Posterior cingulate gyrus (tissue), 11 donors: ENCODE measurements at regions not wholly inside any gene's neighbourhood (a gene's known extent, or its start where the extent isn't known, plus 50 kb on each side); places are given as distances from the start of the nearest gene placed in this dataset.

Experiments used
- DNase-seq, 10 donors: peaks; one replicate each; pipeline versions ENCODE4 v3.0.0 to v3.0.0-alpha.2; 2020 to 2021; ENCODE audit warnings: mixed read lengths in 3 of 10
- intact Hi-C: fragments of 100-400 bp; cut with DNase I; formaldehyde crosslinking; loops from one replicate; pipeline ENCODE4 v1.15.1; 2023

DNA sequence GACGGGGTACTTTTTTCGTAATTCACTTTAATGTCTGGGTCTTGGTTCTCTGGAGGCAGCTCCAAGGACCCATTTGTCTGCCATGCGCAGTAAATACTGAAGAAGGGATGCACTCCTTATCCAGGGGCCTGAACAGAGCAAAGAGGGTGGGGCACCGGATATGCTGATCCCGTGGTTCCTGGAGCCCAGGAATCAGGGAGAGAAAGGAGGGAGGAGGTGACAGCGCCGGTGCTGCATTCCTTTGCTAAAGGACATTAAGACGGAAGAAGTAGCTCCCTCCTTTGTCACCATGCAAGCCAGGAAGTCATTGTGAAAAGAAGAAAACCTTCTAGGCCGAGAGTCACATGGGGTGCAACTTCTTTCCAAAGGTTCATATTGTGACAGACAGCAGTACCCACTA, 1057.7 kb downstream of the VRK1 start:
- intact Hi-C loops, result no loop called here
- DNase-seq, result no peak

GRCh38 chr14:97866195-97866594, 1069.0 kb downstream of the VRK1 start:
- DNase-seq, result no peak
- intact Hi-C loops, result no loop called here

DNA sequence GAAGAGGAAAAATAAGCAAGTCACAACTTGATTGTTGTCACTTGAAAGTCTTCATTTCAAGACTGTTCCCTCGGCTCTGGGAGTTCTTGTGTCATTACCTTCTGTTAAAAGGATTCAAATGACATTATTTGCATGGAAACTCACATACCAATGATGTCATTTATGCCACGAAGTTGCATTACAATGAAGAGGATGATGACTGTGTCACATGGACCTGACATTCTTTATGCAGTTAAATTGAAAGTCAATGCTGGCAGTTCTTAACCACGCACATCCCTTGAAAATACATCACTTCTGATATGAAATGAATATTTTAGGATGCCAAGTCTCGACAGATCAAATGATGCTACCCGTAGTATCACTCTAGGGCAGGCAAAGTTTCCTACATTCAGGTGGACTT, 1069.5 kb downstream of the VRK1 start:
- no peak for DNase-seq
- intact Hi-C loops, result no loop called here

- intact Hi-C loops, result no loop called here
These were observed 1076.1 kb downstream of the VRK1 start for GRCh38 chr14:97873291-97873690.

DNA sequence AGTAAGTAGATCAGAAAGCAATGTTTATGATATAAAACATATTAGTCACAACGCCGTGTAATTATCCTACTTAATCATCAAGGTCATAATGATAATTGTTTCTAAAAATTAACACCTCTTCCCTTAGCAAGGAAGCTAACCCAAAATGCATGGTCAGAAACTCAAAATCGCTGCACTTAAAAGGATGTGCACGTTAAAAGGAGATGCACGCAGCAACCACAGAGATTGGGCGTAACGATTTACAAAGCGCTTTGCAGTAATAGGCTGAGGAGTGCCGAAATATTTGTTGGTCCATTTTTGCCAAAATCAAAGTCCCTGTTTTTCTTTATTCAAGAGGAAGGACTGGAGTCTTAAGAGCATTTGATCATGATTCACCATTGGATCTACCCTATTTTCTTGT, 1077.2 kb downstream of the VRK1 start:
- DNase-seq, result no peak
- intact Hi-C loops, result no loop called here

More at GRCh38 chr14:97873291-97873690, 1076.1 kb downstream of the VRK1 start:
- DNase-seq, result no peak

DNA sequence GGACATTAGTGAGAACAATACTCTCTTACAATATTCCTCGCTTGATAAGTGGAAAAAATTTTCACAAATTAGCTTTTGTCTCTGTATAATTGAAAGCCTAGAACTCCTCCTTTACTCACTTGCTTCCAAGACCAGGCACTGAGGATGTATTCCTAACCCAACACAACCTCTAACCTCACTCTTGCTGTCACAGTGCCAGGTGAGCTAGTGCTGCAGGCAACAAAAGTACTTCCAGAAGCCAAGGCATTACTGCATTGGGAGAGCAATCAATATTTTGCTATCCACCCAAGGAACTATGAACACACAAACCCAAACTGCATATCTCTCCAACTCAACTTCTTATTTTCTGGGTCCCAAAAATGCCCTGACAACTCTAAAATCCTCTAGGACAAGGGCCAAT, 1081.0 kb downstream of the VRK1 start:
- DNase-seq, result no peak
- intact Hi-C loops, result no loop called here

DNA sequence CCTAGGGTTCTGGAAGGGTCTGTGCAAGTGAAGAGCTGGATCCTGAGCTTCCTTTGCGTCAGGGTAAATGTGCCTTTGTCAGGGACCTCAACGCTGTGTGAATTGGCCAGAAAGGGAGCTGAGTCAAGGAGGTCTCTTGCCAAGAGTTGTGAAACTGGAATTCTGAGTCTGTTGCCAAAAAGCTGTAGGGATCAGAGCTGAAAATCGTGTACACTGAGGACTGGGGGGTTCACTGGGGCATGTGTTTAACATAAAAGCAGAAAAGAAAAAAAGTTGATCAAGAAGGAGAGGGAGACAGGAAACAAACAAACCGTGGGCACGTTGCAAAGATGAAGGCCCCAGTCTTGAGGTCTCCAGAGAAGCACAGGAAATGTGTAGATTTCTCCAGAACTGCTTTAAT, 1081.5 kb downstream of the VRK1 start:
- no peak for DNase-seq
- intact Hi-C loops, result no loop called here

DNA sequence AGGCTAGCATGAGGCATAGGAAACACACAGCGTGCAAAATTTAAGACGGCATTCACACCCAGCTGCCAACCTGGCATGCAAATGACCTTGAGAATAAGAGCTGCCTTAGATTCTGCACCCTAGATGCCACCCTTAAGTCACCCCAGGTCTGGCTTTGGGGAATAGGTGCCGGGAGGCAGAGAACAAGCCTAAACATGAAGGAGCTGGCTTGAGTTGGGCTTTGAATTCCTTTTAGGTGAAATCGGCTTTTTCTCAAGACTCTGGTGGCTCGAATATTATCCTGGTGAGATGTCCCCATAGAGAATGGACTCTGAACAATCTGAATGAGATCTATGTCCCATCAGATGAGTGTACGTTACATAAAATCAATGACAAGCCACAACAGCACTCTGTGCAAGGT, 1090.5 kb downstream of the VRK1 start:
- no peak for DNase-seq
- intact Hi-C loops, result no loop called here

DNA sequence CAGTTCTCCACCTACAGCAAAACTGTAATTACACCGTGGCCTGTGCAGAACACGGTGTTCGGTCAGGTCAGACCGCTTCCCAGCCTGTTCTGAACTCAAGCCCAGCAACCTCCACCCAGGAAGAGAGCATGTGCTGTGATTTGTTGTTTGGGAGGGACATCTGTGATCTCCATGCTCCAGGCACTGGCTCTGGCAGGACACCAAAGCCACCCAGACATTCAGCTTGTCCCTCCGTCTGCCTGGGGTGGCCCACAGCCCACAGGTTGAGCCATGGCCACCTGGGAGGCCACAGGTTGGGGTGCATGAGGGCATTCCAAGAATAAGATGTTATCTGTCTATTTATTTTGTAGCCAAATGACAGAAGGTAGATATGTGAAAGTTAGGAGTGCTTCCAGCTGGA, 1091.1 kb downstream of the VRK1 start:
- DNase-seq, result no peak
- intact Hi-C loops, result no loop called here

- intact Hi-C loops, result no loop called here
- no peak for DNase-seq
These were observed 1094.3 kb downstream of the VRK1 start for GRCh38 chr14:97891515-97891914.

DNA sequence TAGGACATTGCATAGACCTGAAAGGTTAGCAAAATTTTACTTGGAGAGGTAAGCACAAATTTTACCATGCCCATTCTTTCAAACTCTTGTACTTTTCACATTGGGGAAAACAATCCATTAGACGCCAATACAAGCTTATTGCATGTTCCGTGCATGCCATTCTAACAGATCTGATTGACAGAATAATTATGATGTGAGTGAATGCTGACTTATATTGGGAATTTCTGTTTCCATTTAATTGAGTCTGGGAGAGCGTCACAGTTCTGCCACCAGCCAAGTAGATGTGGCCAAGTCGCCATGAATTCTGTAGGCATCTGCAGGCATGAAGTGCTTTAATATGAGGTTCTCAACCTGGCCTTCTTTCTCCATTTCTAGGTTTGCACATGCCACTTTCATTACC, 1097.4 kb downstream of the VRK1 start:
- intact Hi-C loops, result no loop called here
- DNase-seq, result no peak

GRCh38 chr14:97900196-97900854, 1103.1 kb downstream of the VRK1 start:
- intact Hi-C loops, result no loop called here
- DNase-seq, result no peak

- no peak for DNase-seq
- intact Hi-C loops, result no loop called here
These were observed 1105.4 kb downstream of the VRK1 start for GRCh38 chr14:97902630-97903029.

DNA sequence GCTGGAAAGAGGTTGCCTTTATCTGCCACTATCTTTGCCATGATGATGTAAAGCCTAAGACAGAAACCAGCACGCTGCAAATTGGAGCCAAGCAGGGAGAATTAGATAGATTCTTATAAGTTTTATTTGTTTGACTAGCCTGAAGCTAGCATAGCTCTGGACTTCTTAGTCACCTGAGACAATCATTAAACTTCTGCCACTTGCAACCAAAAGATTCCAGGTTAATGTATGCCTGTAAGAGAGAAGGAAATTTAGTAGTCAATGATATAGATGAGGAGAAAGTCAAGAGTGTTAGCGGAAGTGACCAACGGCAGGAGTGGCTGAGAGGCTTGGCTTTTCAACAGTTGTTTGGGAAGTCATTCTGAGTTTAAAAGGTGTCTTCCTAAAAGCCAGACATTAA, 1106.6 kb downstream of the VRK1 start:
- intact Hi-C loops, result no loop called here
- DNase-seq, result no peak

GRCh38 chr14:97912217-97912616, 1115.0 kb downstream of the VRK1 start:
- intact Hi-C loops, result no loop called here
- no peak for DNase-seq

GRCh38 chr14:97916100-97916499, 1118.9 kb downstream of the VRK1 start:
- no peak for DNase-seq

DNA sequence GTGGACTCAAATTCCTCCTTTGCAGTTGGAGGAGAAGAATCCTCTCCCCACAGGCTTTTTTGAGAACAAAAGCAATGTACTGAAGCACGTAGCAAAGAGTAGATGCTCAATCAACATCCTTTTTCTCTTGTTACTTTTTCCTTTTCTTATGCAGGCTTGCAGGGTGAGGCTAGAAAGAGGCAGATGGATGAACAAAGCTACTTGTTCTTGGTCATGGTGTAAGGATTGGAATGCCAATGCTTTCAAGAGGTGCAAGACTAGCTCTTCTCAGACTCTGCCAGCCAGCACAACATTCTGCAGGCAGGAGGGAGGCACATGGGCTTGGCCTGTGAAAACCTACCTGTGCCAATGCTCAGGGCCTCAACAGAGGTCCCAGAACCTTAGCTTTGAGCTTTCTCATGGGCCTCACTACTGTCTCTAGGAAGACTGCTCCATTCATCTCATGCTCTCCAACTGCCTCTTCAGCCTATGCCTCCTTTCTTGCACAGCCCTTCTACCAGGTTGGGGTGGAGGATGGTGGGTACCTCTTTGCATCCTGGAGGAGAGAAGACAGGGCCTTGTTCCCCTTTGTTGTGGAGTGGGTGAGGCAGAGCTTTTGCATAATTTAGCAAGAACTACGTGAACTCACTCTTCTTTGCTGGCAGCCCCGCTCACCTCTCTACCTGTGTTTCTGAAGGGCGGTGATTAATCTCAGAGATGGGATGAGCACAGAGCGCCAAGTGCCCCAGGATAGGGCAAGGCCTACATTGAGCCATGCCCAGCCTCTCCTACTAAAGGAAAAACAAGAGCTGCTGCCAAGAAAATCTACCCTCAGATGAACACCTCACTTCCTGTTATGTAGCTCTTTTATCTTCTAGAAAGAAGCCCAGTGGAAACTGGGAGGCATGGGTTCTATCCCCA, 1119.7 kb downstream of the VRK1 start:
- DNase-seq, result no peak
- intact Hi-C loops, result no loop called here

More at GRCh38 chr14:97916100-97916499, 1118.9 kb downstream of the VRK1 start:
- intact Hi-C loops, result no loop called here

DNA sequence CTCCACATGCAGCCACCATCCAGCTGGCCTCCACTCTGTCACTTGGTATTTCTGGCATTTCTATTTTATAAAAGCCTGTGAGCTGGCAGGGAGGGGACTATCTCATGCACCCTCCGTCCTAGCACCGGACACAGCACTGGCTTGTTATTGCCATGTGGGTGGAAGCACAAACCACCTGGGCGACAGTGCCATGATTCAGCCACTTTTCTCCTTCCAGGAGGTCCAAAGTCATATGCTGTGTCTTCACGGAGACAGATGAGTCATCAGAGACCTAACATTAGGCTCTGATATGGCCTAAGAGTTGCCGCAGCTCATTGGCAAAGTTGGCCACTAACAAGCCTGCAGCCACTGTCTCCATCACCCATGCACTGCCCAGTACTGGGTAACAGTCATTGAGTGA, 1123.0 kb downstream of the VRK1 start:
- DNase-seq, result no peak
- intact Hi-C loops, result no loop called here

DNA sequence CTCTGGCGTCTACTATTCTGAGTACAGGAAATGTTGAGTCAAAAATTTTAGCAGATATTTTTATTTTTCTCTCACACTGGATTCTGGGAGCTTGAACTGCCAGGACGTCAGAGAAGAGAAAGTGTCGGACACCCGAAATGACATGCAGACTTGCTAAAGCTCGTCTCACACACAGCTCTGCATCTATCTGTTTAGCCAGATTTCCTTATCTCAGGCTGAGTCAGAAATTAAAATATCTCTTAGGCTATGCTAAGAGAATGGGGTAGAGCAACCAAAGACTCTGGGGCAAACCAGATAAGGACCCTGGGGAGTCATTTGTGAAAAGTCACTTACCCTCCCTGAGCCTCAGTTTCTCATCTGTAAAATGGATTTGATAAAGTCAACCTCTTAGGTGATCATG, 1124.1 kb downstream of the VRK1 start:
- intact Hi-C loops, result no loop called here
- no peak for DNase-seq

DNA sequence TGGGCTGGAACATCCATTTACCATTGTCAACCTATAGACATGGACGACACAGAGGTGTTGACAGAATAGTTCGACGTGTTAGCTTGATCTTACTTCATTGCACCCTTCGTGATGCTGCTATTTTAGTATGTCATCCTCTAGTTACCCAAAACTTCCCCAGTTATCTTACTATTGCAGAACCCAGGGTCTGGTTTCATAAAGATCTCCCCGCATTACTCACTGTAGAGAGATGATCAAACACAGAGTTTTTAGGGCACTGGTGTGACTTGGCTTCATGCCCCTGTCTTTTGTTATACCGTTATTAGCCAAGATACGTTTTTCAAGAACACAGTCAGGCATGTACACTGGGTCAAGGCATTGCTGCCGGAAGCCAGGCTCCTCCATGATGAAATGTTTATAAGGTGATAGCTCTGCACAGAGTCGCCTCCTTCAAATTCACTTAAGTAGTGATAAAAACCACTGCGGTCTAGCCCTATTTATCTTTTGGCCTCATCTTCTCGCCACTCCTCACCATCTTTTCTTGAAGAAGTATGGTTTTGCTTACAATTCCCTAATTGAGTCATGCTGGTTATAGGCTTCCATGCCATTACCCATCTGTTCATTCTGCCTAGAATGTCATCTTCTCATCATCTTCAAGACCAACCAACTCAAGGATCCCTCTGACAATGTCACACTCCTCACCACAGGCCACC, 1127.9 kb downstream of the VRK1 start:
- intact Hi-C loops, result no loop called here
- no peak for DNase-seq

DNA sequence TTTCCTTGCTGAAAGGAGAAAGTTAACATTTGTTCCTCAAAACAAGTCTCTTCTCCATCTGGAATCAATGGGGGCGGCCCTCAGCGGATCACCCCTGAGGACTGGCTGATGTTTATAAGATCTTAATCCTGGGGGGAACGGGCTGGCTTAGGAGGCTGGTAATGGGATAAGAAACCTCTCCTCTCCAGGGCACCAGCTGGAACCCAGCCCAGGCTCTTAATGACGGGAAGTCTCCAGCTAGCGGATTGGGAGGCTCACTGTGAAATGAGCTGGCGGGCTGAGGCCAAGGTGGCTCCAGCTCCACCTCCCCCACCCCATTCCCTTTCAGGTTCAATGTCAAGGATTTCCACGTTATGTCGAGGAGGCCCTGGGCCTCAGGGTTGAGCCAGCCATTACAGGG, 1133.0 kb downstream of the VRK1 start:
- intact Hi-C loops, result no loop called here
- DNase-seq, result no peak

GRCh38 chr14:97931273-97931672, 1134.1 kb downstream of the VRK1 start:
- DNase-seq, result no peak
- intact Hi-C loops, result no loop called here
